Caco-2 (cell line): ENCODE measurements at regions not wholly inside any gene's neighbourhood (a gene's known extent, or its start where the extent isn't known, plus 50 kb on each side); places are given as distances from the start of the nearest gene placed in this dataset.
"Not testable (repeated sequence)": the region's sequence is repeated elsewhere in the genome, so short reads cannot be mapped to it uniquely, and the experiment has no call there.

Experiments
- BruUV-seq: library from RNA; stranded (reverse); fragments of 400-500 nt; replicated peaks from 2 replicates; lab custom pipeline; 2021; lab: Mats Ljungman, UMichigan
- CTCF ChIA-PET: fragments of 300-600 bp; sonication (Branson Sonifier 250); formaldehyde crosslinking; loops from one replicate; lab custom pipeline; 2022; ENCODE audit warnings: antibody characterized with exemption; lab: Charles Lee
- POLR2A ChIA-PET: fragments of 300-600 bp; sonication (Branson Sonifier 250); formaldehyde crosslinking; loops from one replicate; lab custom pipeline; 2022; ENCODE audit warnings: antibody characterized with exemption; lab: Charles Lee
- DNase-seq, 2 experiments: peaks; one replicate each; pipeline versions ENCODE4 v3.0.0 to v3.0.0-alpha.2; 2020 to 2022
- H3K27me3 ChIP-seq: replicated peaks from 2 replicates; pipeline ENCODE4 v1.6.0; 2011; ENCODE audit warnings: low read length; ENCODE audit not compliant: control insufficient read depth, insufficient read depth
- H3K36me3 ChIP-seq: 2 replicates; pipeline ENCODE4 v1.5.1; 2011; ENCODE audit warnings: low read length; ENCODE audit not compliant: control insufficient read depth, insufficient read depth
- H3K4me1 ChIP-seq: fragments of 250-450 bp; sonication (Bioruptor Pico); 2 replicates; pipeline ENCODE4 v1.5.1; 2020; ENCODE audit warnings: mild to moderate bottlenecking
- H3K4me3 ChIP-seq: 2 replicates; pipeline ENCODE4 v1.5.1; 2011; ENCODE audit warnings: low read depth, mild to moderate bottlenecking, control low read depth, low read length
- H3K9me3 ChIP-seq: fragments of 250-450 bp; sonication (Bioruptor Pico); 2 replicates; pipeline ENCODE4 v1.5.1; 2020; ENCODE audit warnings: mild to moderate bottlenecking, moderate library complexity
- H3K27ac Mint-ChIP-seq: one replicate; pipeline ENCODE4 v1.8.0; 2022; ENCODE audit warnings: mixed read lengths; ENCODE audit not compliant: unreplicated experiment
- H3K27me3 Mint-ChIP-seq: one replicate; pipeline ENCODE4 v1.8.0; 2022; ENCODE audit warnings: mixed read lengths; ENCODE audit not compliant: insufficient read depth, unreplicated experiment
- H3K36me3 Mint-ChIP-seq: one replicate; pipeline ENCODE4 v1.8.0; 2022; ENCODE audit warnings: mild to moderate bottlenecking, mixed read lengths; ENCODE audit not compliant: insufficient read depth, unreplicated experiment
- H3K4me1 Mint-ChIP-seq: one replicate; pipeline ENCODE4 v1.8.0; 2022; ENCODE audit warnings: low read depth, mixed read lengths; ENCODE audit not compliant: unreplicated experiment
- H3K4me3 Mint-ChIP-seq: one replicate; pipeline ENCODE4 v1.8.0; 2022; ENCODE audit warnings: mild to moderate bottlenecking, moderate library complexity, mixed read lengths; ENCODE audit not compliant: unreplicated experiment
- H3K9me3 Mint-ChIP-seq: one replicate; pipeline ENCODE4 v1.8.0; 2022; ENCODE audit warnings: mixed read lengths; ENCODE audit not compliant: unreplicated experiment
- CTCF ChIP-seq, 2 experiments: fragments of 200-600 bp in 1 of 2; IDR thresholded peaks; 1 replicate in 1 of 2; 2 replicates in 1 of 2; pipeline versions ENCODE4 v1.5.1 to v1.8.0; 2011 to 2022; ENCODE audit warnings: antibody characterized with exemption in 1 of 2, control low read depth in 1 of 2, inconsistent platforms in 1 of 2, low read depth in 1 of 2, low read length in 1 of 2, mild to moderate bottlenecking in 1 of 2, moderate library complexity in 1 of 2; ENCODE audit not compliant: insufficient read depth in 1 of 2, severe bottlenecking in 1 of 2, unreplicated experiment in 1 of 2
- intact Hi-C: fragments of 100-400 bp; cut with micrococcal nuclease; formaldehyde crosslinking; loops from one replicate; pipeline ENCODE4 v1.10.0; 2022; ENCODE audit not compliant: unreplicated experiment

GRCh38 chr2:180882959-180883358, 97.4 kb upstream of the UBE2E3 start:
- Histone ChIP-seq H3K9me3 (no peaks in the 10 kb centered on the region; the same call in 1 of the 2 replicates), H3K4me1 (no peaks in the 10 kb centered on the region), H3K36me3 (no peaks in the 10 kb centered on the region), H3K27me3 (no peaks in the 10 kb centered on the region), H3K4me3 (no peak overlapping the region)
- Mint-ChIP-seq H3K27ac (no peak overlapping the region), H3K9me3 (no peaks in the 10 kb centered on the region), H3K4me1 (no peaks in the 10 kb centered on the region), H3K27me3 (peaks cover 4% of the 10 kb centered on the region), H3K4me3 (no peak overlapping the region), H3K36me3 (no peaks in the 10 kb centered on the region)
- CTCF ChIA-PET, result no interaction called here
- BruUV-seq, result no TSS peak
- DNase-seq, result no peak
- POLR2A ChIA-PET, result no interaction called here
- intact Hi-C loops, result no loop called here
- no peak for TF ChIP-seq CTCF (IDR thresholded peaks at IDR 0.05; ENCODE audit: insufficient read depth in 1 of 2, low read depth in 1 of 2, low read length in 1 of 2, severe bottlenecking in 1 of 2, unreplicated experiment in 1 of 2)

- ChIA-PET POLR2A (no interaction called here), CTCF (no interaction called here)
- Mint-ChIP-seq H3K9me3 (no peaks in the 10 kb centered on the region), H3K4me1 (no peaks in the 10 kb centered on the region), H3K4me3 (no peak overlapping the region), H3K36me3 (no peaks in the 10 kb centered on the region), H3K27ac (no peak overlapping the region), H3K27me3 (peaks cover 3% of the 10 kb centered on the region)
- intact Hi-C loops, result no loop called here
- Histone ChIP-seq H3K4me3 (no peak overlapping the region), H3K9me3 (no peaks in the 10 kb centered on the region), H3K36me3 (no peaks in the 10 kb centered on the region), H3K4me1 (no peaks in the 10 kb centered on the region), H3K27me3 (no peaks in the 10 kb centered on the region)
- TF ChIP-seq CTCF (IDR thresholded peaks at IDR 0.05; ENCODE audit: insufficient read depth in 1 of 2, low read depth in 1 of 2, low read length in 1 of 2, severe bottlenecking in 1 of 2, unreplicated experiment in 1 of 2), result no peak
- no peak for DNase-seq
- no TSS peak for BruUV-seq
Observed at GRCh38 chr2:180876506-180876905, 103.9 kb upstream of the UBE2E3 start.

- ChIA-PET CTCF (no interaction called here), POLR2A (no interaction called here)
- intact Hi-C loops, result no loop called here
- Mint-ChIP-seq H3K27ac (no peak overlapping the region), H3K4me1 (no peaks in the 10 kb centered on the region), H3K36me3 (no peaks in the 10 kb centered on the region), H3K27me3 (peaks cover 3% of the 10 kb centered on the region), H3K9me3 (no peaks in the 10 kb centered on the region), H3K4me3 (no peak overlapping the region)
- no peak for TF ChIP-seq CTCF (IDR thresholded peaks at IDR 0.05; ENCODE audit: insufficient read depth in 1 of 2, low read depth in 1 of 2, low read length in 1 of 2, severe bottlenecking in 1 of 2, unreplicated experiment in 1 of 2)
- Histone ChIP-seq H3K9me3 (no peaks in the 10 kb centered on the region), H3K36me3 (no peaks in the 10 kb centered on the region), H3K4me1 (no peaks in the 10 kb centered on the region), H3K27me3 (no peaks in the 10 kb centered on the region), H3K4me3 (no peak overlapping the region)
- no TSS peak for BruUV-seq
- DNase-seq, result no peak
Observed at GRCh38 chr2:180873219-180873618, 107.2 kb upstream of the UBE2E3 start.

- CTCF ChIA-PET, result not testable (repeated sequence)
Observed at GRCh38 chr2:180872781-180873180, 107.6 kb upstream of the UBE2E3 start.

More at GRCh38 chr2:180872781-180873180, 107.6 kb upstream of the UBE2E3 start:
- H3K27me3 Mint-ChIP-seq, H3K4me1 ChIP-seq, H3K36me3 Mint-ChIP-seq, DNase-seq, H3K27me3 ChIP-seq, H3K9me3 Mint-ChIP-seq, H3K27ac Mint-ChIP-seq, H3K9me3 ChIP-seq, POLR2A ChIA-PET, H3K4me1 Mint-ChIP-seq, H3K4me3 Mint-ChIP-seq, BruUV-seq, intact Hi-C loops, H3K36me3 ChIP-seq, H3K4me3 ChIP-seq: not testable (repeated sequence)
